Tibial nerve (tissue), 4 donors: ENCODE measurements at regions not wholly inside any gene's neighbourhood (a gene's known extent, or its start where the extent isn't known, plus 50 kb on each side); places are given as distances from the start of the nearest gene placed in this dataset.

ENCODE experiments used
- DNase-seq, 2 donors: peaks; one replicate each; pipeline ENCODE4 v3.0.0-alpha.2; 2019; ENCODE audit warnings: low spot score in 2 of 2
- H3K27ac ChIP-seq, 4 donors: fragments of 200-600 bp; sonication (generic) in 3 of 4; one replicate each; pipeline ENCODE4 v1.5.1; 2017 to 2019; ENCODE audit warnings: mild to moderate bottlenecking in 1 of 4
- H3K27me3 ChIP-seq, 2 donors: fragments of 200-600 bp; sonication (generic) in 1 of 2; one replicate each; pipeline versions ENCODE4 v1.5.1 to v1.6.0; 2017 to 2019
- H3K36me3 ChIP-seq, 3 donors: fragments of 200-600 bp; sonication (generic); one replicate each; pipeline ENCODE4 v1.5.1; 2018 to 2019
- H3K4me1 ChIP-seq, 4 donors: fragments of 200-600 bp; sonication (generic) in 3 of 4; one replicate each; pipeline ENCODE4 v1.5.1; 2017 to 2019
- H3K4me3 ChIP-seq, 4 donors: fragments of 200-600 bp; sonication (generic) in 3 of 4; one replicate each; pipeline ENCODE4 v1.5.1; 2017 to 2019; ENCODE audit warnings: mild to moderate bottlenecking in 1 of 4, moderate library complexity in 1 of 4
- H3K9me3 ChIP-seq, 4 donors: fragments of 200-600 bp; sonication (generic) in 3 of 4; one replicate each; pipeline ENCODE4 v1.5.1; 2017 to 2019
- EP300 ChIP-seq, 2 donors: sonication (generic); formaldehyde crosslinking; IDR thresholded peaks; one replicate each; pipeline ENCODE4 v1.6.1; 2017; ENCODE audit warnings: antibody characterized with exemption in 2 of 2, mild to moderate bottlenecking in 1 of 2
- POLR2A ChIP-seq, 2 donors: fragments of 450-650 bp; IDR thresholded peaks; one replicate each; pipeline ENCODE4 v1.6.1; 2017; ENCODE audit warnings: antibody characterized with exemption in 2 of 2, mild to moderate bottlenecking in 2 of 2, moderate library complexity in 2 of 2
- WGBS, 2 donors: methylation state at CpG; one replicate each; pipeline ENCODE4 v1.1.5; 2018; 5-methylcytosine and 5-hydroxymethylcytosine counted together
- TF ChIP-seq, protein P1 (sequence below), 5 experiments: fragments of 200-600 bp in 3 of 5; fragments of 450-650 bp in 2 of 5; sonication (generic) in 3 of 5; IDR thresholded peaks; one replicate each; pipeline ENCODE4 v1.5.1; 2016 to 2019; ENCODE audit warnings: antibody characterized with exemption in 5 of 5, mild to moderate bottlenecking in 3 of 5, moderate library complexity in 2 of 5

DNA sequence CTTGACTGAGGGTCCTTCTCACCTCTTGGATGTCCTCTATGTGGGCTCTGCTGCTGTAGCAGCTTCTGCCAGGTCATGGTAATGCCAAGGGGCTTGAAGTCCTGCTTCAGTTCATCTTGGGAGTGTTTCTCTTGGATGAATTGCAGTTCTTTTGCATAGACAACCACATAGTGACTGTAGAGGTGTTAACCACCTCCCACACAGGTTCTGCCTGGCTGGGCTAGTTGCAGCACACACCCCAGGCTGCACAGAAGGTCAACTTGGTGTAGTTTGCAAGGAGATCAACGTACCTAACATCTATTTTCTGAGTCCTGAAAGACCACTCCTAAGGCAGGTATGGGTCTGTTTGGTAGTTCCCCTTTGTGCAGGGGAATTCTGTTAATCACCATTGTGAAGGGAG is 108.1 kb downstream of the ADCYAP1 start:
- no peaks in the 10 kb centered on the region for H3K36me3 ChIP-seq
- WGBS, 2 donors, result 58 to 67% methylated on average over 1 of the region's 1 CpG
- H3K27me3 ChIP-seq, result no peaks in the 10 kb centered on the region

DNA sequence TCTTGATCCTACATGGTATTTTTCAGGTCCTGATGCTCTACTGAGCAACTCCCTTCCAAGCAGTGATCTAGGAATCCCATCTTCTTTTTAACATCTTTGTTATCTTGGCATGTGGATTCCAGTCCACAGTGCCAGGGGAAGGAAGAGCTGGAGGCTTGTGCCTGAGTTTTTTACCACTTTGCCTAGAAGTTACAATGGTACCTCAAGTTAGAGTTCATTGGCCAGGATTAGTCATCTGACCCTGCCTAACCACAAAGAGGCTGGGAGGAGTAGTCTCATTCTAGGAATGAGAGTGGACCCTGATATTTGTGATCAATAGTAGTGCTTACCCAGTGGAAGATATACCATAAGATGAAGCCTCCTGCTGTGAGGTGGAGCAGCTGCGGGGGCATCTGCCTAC is 109.3 kb downstream of the ADCYAP1 start:
- no peaks in the 10 kb centered on the region for H3K36me3 ChIP-seq
- no peaks in the 10 kb centered on the region for H3K9me3 ChIP-seq
- no peak for DNase-seq
- no peak overlapping the region for H3K4me3 ChIP-seq
- TF ChIP-seq EP300 (IDR thresholded peaks at IDR 0.05) (no peak), POLR2A (IDR thresholded peaks at IDR 0.05) (no peak)
- TF ChIP-seq, protein P1, sequence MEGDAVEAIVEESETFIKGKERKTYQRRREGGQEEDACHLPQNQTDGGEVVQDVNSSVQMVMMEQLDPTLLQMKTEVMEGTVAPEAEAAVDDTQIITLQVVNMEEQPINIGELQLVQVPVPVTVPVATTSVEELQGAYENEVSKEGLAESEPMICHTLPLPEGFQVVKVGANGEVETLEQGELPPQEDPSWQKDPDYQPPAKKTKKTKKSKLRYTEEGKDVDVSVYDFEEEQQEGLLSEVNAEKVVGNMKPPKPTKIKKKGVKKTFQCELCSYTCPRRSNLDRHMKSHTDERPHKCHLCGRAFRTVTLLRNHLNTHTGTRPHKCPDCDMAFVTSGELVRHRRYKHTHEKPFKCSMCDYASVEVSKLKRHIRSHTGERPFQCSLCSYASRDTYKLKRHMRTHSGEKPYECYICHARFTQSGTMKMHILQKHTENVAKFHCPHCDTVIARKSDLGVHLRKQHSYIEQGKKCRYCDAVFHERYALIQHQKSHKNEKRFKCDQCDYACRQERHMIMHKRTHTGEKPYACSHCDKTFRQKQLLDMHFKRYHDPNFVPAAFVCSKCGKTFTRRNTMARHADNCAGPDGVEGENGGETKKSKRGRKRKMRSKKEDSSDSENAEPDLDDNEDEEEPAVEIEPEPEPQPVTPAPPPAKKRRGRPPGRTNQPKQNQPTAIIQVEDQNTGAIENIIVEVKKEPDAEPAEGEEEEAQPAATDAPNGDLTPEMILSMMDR (IDR thresholded peaks at IDR 0.05), result no peak
- H3K27me3 ChIP-seq, result no peaks in the 10 kb centered on the region
- no peak overlapping the region for H3K27ac ChIP-seq
- peaks cover 0 to 20% (median 0%) of the 10 kb centered on the region in 4 donors for H3K4me1 ChIP-seq
- WGBS, 2 donors, result 60 to 78% methylated on average over 1 of the region's 1 CpG

More for the DNA sequence above, 108.1 kb downstream of the ADCYAP1 start:
- Histone ChIP-seq H3K4me1 (peaks cover 0 to 14% (median 0%) of the 10 kb centered on the region in 4 donors), H3K4me3 (no peak overlapping the region), H3K27ac (no peak overlapping the region), H3K9me3 (no peaks in the 10 kb centered on the region)
- no peak for DNase-seq
- TF ChIP-seq, protein P1 (IDR thresholded peaks at IDR 0.05), result no peak
- TF ChIP-seq EP300 (IDR thresholded peaks at IDR 0.05), result no peak

DNA sequence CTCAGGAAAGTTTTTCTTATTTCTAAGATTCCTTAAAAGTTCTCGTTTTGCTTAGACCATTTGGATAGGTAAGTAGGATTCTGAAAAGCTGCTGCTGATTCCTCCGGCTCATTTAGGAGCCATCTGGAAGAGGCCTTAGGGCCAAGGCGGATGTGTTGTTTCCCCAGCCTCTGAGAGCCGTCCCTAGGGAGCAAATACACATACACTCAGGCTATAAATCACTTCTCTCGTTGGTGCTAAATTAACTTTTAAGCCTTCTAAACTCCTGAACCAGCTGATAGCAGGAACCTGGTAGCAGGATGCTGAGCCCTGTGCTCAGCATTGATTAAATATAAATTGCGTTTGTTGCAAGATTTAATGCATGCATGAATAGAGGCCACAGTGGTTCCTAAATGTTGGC is 109.8 kb downstream of the ADCYAP1 start:
- TF ChIP-seq, protein P1 (IDR thresholded peaks at IDR 0.05), result no peak
- TF ChIP-seq EP300 (IDR thresholded peaks at IDR 0.05) (no peak), POLR2A (IDR thresholded peaks at IDR 0.05) (no peak)
- no peaks in the 10 kb centered on the region for H3K9me3 ChIP-seq
- no peak overlapping the region for H3K27ac ChIP-seq
- peaks cover 0 to 25% (median 0%) of the 10 kb centered on the region in 4 donors for H3K4me1 ChIP-seq
- DNase-seq, result no peak
- no peak overlapping the region for H3K4me3 ChIP-seq
- no peaks in the 10 kb centered on the region for H3K36me3 ChIP-seq
- 32 to 42% methylated on average over 6 of the region's 6 CpGs for WGBS, 2 donors
- H3K27me3 ChIP-seq, result no peaks in the 10 kb centered on the region

DNA sequence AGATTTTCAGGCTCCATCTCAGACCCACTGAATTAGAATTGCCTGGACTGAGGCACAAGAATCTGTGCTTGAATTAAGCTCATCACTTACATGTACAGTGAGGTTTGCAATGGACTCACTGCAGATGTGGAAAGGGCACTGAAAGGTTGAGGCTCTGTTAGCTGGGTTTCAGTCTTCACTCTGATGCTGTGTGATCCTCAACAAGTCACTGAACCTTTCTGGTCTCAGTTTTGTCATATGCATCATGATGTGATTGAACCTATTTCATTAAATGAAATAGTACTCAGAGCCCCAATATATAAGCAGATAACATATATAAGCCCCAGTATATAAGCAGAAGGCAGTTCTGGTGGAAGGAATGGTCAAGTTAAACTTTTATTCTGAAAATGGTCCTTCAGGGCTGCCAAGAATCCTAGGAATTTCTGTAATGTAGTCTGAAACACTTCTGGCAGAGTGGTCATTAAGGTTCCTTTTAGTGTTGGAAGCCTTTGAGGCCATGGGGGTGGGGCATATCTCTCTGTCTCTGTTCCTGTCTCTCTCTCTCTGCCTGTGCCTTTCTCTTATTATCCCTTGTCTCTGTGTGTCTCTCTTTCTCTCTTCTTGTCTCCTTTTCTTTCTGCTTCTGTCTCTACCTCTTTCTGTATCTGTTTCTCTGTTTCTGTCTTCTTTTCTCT is 110.4 kb downstream of the ADCYAP1 start:
- Histone ChIP-seq H3K4me1 (peaks cover 0 to 25% (median 0%) of the 10 kb centered on the region in 4 donors), H3K27ac (no peak overlapping the region), H3K4me3 (no peak overlapping the region), H3K27me3 (no peaks in the 10 kb centered on the region), H3K36me3 (no peaks in the 10 kb centered on the region), H3K9me3 (no peaks in the 10 kb centered on the region)
- TF ChIP-seq POLR2A (IDR thresholded peaks at IDR 0.05) (no peak), EP300 (IDR thresholded peaks at IDR 0.05) (no peak)
- TF ChIP-seq, protein P1 (IDR thresholded peaks at IDR 0.05), result no peak
- no peak for DNase-seq

DNA sequence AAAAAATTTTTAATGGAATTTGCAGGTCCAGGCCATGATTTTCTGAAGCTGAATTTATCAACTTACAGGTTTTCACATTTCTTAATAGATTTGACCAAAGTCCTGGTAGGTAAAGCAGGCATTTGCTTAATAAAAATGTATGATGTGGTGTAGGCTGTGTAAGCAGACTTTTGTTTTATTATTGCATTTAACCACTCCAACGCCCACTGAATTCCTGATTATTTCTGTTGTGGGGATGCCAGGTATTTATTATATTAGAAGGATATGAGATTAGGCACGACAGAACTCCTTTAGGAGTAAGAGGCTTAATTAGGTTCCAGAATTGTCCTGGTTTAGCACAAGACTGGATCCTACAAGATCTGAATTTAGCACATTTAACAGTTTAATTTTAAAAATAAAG is 111.1 kb downstream of the ADCYAP1 start:
- H3K4me3 ChIP-seq, result no peak overlapping the region
- H3K9me3 ChIP-seq, result no peaks in the 10 kb centered on the region
- no peaks in the 10 kb centered on the region for H3K36me3 ChIP-seq
- DNase-seq, result no peak
- H3K4me1 ChIP-seq, result peaks cover 0 to 25% (median 0%) of the 10 kb centered on the region in 4 donors
- TF ChIP-seq EP300 (IDR thresholded peaks at IDR 0.05) (no peak), POLR2A (IDR thresholded peaks at IDR 0.05) (no peak)
- TF ChIP-seq, protein P1 (IDR thresholded peaks at IDR 0.05), result no peak
- no peaks in the 10 kb centered on the region for H3K27me3 ChIP-seq
- 20 to 24% methylated on average over 2 of the region's 2 CpGs for WGBS, 2 donors
- no peak overlapping the region for H3K27ac ChIP-seq
